ENCODE measurements at regions not wholly inside any gene's neighbourhood (a gene's known extent, or its start where the extent isn't known, plus 50 kb on each side); places are given as distances from the start of the nearest gene placed in this dataset.
A peak's percentile ranks its signal among the peaks of the same experiment; 100 is the strongest.

GRCh38 chr7:25947669-25948516 is 204.1 kb upstream of the NFE2L3 start:
- no peak for DNase-seq (ENCODE audit: low read depth in 2 of 2)

GRCh38 chr7:25949736-25950487 is 202.1 kb upstream of the NFE2L3 start:
- DNase-seq (ENCODE audit: low read depth in 2 of 2): no peak

- DNase-seq (ENCODE audit: low read depth in 2 of 2): peak; percentile 72 to 81
Observed at GRCh38 chr7:25950488-25951413, 201.2 kb upstream of the NFE2L3 start.

GRCh38 chr7:25951414-25952260 is 200.4 kb upstream of the NFE2L3 start:
- no peak for DNase-seq (ENCODE audit: low read depth in 2 of 2)

- no peak for DNase-seq (ENCODE audit: low read depth in 2 of 2)
Observed at GRCh38 chr7:25952261-25953057, 199.5 kb upstream of the NFE2L3 start.

GRCh38 chr7:25953859-25954258 is 198.1 kb upstream of the NFE2L3 start:
- no peak for DNase-seq (ENCODE audit: low read depth in 2 of 2)

GRCh38 chr7:25954395-25954794 is 197.6 kb upstream of the NFE2L3 start:
- DNase-seq (ENCODE audit: low read depth in 2 of 2): no peak

- no peak for DNase-seq (ENCODE audit: low read depth in 2 of 2)
Observed at GRCh38 chr7:25959168-25959734, 192.7 kb upstream of the NFE2L3 start.

- DNase-seq (ENCODE audit: low read depth in 2 of 2): no peak
Observed at GRCh38 chr7:25963733-25964132, 188.3 kb upstream of the NFE2L3 start.

GRCh38 chr7:25964483-25964991 is 187.5 kb upstream of the NFE2L3 start:
- no peak for DNase-seq (ENCODE audit: low read depth in 2 of 2)

GRCh38 chr7:25965405-25966123 is 186.4 kb upstream of the NFE2L3 start:
- no peak for DNase-seq (ENCODE audit: low read depth in 2 of 2)

GRCh38 chr7:25966469-25966868 is 185.5 kb upstream of the NFE2L3 start:
- DNase-seq (ENCODE audit: low read depth in 2 of 2): no peak

- no peak for DNase-seq (ENCODE audit: low read depth in 2 of 2)
Observed at GRCh38 chr7:25967278-25968204, 184.5 kb upstream of the NFE2L3 start.

GRCh38 chr7:25968205-25968993 is 183.6 kb upstream of the NFE2L3 start:
- DNase-seq (ENCODE audit: low read depth in 2 of 2): peak; percentile 41 to 42

- no peak for DNase-seq (ENCODE audit: low read depth in 2 of 2)
Observed at GRCh38 chr7:25970356-25970755, 181.6 kb upstream of the NFE2L3 start.

GRCh38 chr7:25970911-25971310 is 181.1 kb upstream of the NFE2L3 start:
- DNase-seq (ENCODE audit: low read depth in 2 of 2): no peak

GRCh38 chr7:25976630-25977029 is 175.4 kb upstream of the NFE2L3 start:
- no peak for DNase-seq (ENCODE audit: low read depth in 2 of 2)

Data from stimulated activated CD4-positive, alpha-beta T cell treated with anti-CD3 and anti-CD28 coated beads, Interleukin-15, amount 100 ng/mL, for 48 hours (primary cell).